HepG2 (cell line): ENCODE measurements at regions not wholly inside any gene's neighbourhood (a gene's known extent, or its start where the extent isn't known, plus 50 kb on each side); places are given as distances from the start of the nearest gene placed in this dataset.

Source experiments
- ETV6 ChIP-seq: sonication (generic); formaldehyde crosslinking; conservative IDR thresholded peaks from 2 replicates; pipeline ENCODE4 v1.4.0; 2020; ENCODE audit warnings: missing genetic modification reagents
- JDP2 ChIP-seq: sonication (generic); formaldehyde crosslinking; IDR thresholded peaks from 2 replicates; pipeline ENCODE4 v1.8.1; 2022; ENCODE audit warnings: missing genetic modification reagents, borderline replicate concordance
- NCOA2 ChIP-seq: sonication (generic); formaldehyde crosslinking; IDR thresholded peaks from 2 replicates; pipeline ENCODE4 v1.8.0; 2022; ENCODE audit warnings: inconsistent platforms
- NR2F1 ChIP-seq, 2 experiments: fragments of 450-650 bp in 1 of 2; formaldehyde crosslinking in 1 of 2; IDR thresholded peaks; 2 replicates each; pipeline versions ENCODE4 v1.5.0 to v1.6.1; 2016 to 2020; ENCODE audit warnings: mild to moderate bottlenecking in 1 of 2, missing compliant biosample characterization in 1 of 2, missing genetic modification reagents in 1 of 2, moderate library complexity in 1 of 2
- YEATS4 ChIP-seq: sonication (generic); formaldehyde crosslinking; IDR thresholded peaks from 2 replicates; pipeline ENCODE4 v1.4.0; 2020; ENCODE audit warnings: missing genetic modification reagents, borderline replicate concordance
- TF ChIP-seq, protein P1 (sequence below), 2 experiments: fragments of 450-650 bp in 1 of 2; sonication (generic) in 1 of 2; formaldehyde crosslinking in 1 of 2; IDR thresholded peaks; 2 replicates each; pipeline versions ENCODE4 v1.6.1 to v1.8.0; 2016 to 2022; ENCODE audit warnings: antibody characterized with exemption in 1 of 2, mild to moderate bottlenecking in 1 of 2, missing genetic modification reagents in 1 of 2
- TF ChIP-seq, protein P2 (sequence below): sonication (generic); formaldehyde crosslinking; IDR thresholded peaks from 2 replicates; pipeline ENCODE4 v1.4.0; 2020; ENCODE audit warnings: missing genetic modification reagents, low read depth, mild to moderate bottlenecking, borderline replicate concordance
- TF ChIP-seq, protein P3 (sequence below): sonication (generic); formaldehyde crosslinking; IDR thresholded peaks from one replicate; pipeline ENCODE4 v1.5.1; 2020; ENCODE audit warnings: mild to moderate bottlenecking, missing genetic modification reagents; ENCODE audit errors: not compliant biosample characterization

DNA sequence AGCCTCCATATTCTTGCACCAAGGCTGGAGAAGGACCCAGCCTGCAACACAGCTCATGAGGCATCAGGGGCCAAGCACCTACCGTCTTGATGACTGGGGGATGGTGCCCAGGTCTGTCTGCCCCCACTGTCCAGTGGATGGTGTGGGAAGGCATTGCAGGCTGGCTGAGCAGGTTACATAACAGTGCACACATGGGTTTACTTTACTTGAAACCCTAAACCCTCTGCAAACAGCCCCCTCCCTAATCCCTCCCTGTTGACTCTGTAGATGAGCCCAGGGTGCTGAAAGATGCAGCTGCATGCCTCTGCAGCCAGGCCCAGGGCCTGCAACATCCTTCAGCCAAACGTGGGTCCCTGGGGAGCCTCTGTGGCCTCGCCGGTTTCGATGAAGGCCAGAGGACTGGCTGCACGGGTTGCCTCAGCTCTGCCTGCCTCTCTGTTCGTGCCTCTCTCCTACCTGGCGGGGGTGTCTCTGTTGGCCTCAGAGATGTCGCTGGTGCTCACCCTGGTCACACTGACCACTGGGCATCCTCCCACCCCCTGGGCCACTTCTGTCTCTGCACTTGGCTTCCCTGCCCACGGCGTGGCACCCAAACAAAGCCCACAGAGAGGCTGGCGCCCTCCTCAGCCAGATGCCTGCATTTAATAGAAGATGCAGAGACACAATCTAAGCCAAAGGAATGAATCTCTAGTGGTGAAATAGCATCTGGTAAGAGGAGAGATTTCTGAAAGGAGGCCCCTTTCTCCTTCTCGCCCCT, 95.1 kb downstream of the METRNL start (continued):
- TF ChIP-seq, protein P1, sequence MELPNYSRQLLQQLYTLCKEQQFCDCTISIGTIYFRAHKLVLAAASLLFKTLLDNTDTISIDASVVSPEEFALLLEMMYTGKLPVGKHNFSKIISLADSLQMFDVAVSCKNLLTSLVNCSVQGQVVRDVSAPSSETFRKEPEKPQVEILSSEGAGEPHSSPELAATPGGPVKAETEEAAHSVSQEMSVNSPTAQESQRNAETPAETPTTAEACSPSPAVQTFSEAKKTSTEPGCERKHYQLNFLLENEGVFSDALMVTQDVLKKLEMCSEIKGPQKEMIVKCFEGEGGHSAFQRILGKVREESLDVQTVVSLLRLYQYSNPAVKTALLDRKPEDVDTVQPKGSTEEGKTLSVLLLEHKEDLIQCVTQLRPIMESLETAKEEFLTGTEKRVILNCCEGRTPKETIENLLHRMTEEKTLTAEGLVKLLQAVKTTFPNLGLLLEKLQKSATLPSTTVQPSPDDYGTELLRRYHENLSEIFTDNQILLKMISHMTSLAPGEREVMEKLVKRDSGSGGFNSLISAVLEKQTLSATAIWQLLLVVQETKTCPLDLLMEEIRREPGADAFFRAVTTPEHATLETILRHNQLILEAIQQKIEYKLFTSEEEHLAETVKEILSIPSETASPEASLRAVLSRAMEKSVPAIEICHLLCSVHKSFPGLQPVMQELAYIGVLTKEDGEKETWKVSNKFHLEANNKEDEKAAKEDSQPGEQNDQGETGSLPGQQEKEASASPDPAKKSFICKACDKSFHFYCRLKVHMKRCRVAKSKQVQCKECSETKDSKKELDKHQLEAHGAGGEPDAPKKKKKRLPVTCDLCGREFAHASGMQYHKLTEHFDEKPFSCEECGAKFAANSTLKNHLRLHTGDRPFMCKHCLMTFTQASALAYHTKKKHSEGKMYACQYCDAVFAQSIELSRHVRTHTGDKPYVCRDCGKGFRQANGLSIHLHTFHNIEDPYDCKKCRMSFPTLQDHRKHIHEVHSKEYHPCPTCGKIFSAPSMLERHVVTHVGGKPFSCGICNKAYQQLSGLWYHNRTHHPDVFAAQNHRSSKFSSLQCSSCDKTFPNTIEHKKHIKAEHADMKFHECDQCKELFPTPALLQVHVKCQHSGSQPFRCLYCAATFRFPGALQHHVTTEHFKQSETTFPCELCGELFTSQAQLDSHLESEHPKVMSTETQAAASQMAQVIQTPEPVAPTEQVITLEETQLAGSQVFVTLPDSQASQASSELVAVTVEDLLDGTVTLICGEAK (IDR thresholded peaks at IDR 0.05) = no peak
- TF ChIP-seq, protein P1 (CRISPR knock-in tag; IDR thresholded peaks at IDR 0.05) = peak; percentile 69; the same call in 1 of the 2 replicates
- TF ChIP-seq NR2F1 (CRISPR knock-in tag; IDR thresholded peaks at IDR 0.05) = peak in 1 of 2 experiments; percentile 45; a peak in 1 of 4 replicates
- TF ChIP-seq, protein P2, sequence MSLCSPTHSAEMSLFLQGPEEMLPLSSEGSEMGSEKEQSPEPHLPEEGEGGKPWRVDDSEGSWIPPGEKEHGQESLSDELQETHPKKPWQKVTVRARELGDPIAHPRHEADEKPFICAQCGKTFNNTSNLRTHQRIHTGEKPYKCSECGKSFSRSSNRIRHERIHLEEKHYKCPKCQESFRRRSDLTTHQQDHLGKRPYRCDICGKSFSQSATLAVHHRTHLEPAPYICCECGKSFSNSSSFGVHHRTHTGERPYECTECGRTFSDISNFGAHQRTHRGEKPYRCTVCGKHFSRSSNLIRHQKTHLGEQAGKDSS (CRISPR knock-in tag) = peak; percentile 89; the same call in 1 of the 2 replicates
- TF ChIP-seq ETV6 (CRISPR knock-in tag) = no peak; the same call in 1 of the 2 replicates
- TF ChIP-seq, protein P3, sequence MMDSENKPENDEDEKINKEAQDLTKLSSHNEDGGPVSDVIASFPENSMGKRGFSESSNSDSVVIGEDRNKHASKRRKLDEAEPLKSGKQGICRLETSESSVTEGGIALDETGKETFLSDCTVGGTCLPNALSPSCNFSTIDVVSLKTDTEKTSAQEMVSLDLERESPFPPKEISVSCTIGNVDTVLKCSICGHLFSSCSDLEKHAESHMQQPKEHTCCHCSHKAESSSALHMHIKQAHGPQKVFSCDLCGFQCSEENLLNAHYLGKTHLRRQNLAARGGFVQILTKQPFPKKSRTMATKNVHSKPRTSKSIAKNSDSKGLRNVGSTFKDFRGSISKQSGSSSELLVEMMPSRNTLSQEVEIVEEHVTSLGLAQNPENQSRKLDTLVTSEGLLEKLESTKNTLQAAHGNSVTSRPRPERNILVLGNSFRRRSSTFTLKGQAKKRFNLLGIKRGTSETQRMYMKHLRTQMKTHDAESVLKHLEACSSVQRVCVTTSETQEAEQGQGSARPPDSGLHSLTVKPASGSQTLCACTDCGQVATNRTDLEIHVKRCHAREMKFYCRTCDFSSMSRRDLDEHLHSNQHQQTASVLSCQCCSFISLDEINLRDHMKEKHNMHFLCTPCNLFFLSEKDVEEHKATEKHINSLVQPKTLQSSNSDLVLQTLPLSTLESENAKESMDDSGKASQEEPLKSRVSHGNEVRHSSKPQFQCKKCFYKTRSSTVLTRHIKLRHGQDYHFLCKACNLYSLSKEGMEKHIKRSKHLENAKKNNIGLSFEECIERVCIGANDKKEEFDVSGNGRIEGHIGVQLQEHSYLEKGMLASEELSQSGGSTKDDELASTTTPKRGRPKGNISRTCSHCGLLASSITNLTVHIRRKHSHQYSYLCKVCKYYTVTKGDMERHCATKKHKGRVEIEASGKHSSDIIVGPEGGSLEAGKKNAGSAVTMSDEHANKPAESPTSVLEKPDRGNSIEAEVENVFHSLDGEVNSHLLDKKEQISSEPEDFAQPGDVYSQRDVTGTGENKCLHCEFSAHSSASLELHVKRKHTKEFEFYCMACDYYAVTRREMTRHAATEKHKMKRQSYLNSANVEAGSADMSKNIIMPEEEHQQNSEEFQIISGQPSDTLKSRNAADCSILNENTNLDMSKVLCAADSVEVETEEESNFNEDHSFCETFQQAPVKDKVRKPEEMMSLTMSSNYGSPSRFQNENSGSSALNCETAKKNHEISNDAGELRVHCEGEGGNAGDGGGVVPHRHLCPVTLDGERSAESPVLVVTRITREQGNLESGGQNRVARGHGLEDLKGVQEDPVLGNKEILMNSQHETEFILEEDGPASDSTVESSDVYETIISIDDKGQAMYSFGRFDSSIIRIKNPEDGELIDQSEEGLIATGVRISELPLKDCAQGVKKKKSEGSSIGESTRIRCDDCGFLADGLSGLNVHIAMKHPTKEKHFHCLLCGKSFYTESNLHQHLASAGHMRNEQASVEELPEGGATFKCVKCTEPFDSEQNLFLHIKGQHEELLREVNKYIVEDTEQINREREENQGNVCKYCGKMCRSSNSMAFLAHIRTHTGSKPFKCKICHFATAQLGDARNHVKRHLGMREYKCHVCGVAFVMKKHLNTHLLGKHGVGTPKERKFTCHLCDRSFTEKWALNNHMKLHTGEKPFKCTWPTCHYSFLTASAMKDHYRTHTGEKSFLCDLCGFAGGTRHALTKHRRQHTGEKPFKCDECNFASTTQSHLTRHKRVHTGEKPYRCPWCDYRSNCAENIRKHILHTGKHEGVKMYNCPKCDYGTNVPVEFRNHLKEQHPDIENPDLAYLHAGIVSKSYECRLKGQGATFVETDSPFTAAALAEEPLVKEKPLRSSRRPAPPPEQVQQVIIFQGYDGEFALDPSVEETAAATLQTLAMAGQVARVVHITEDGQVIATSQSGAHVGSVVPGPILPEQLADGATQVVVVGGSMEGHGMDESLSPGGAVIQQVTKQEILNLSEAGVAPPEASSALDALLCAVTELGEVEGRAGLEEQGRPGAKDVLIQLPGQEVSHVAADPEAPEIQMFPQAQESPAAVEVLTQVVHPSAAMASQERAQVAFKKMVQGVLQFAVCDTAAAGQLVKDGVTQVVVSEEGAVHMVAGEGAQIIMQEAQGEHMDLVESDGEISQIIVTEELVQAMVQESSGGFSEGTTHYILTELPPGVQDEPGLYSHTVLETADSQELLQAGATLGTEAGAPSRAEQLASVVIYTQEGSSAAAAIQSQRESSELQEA (CRISPR knock-in tag) = peak; percentile 50
- peak; percentile 67; the same call in 1 of the 2 replicates for TF ChIP-seq YEATS4 (CRISPR knock-in tag)
- TF ChIP-seq NCOA2 (CRISPR knock-in tag) = peak; percentile 85
- no peak; the same call in 1 of the 2 replicates for TF ChIP-seq JDP2 (CRISPR knock-in tag)
